Neuronal stem cell (in vitro differentiated cells): ENCODE measurements at regions not wholly inside any gene's neighbourhood (a gene's known extent, or its start where the extent isn't known, plus 50 kb on each side); places are given as distances from the start of the nearest gene placed in this dataset.
A peak's percentile ranks its signal among the peaks of the same experiment; 100 is the strongest.

Experiments
- DNase-seq: peaks from one replicate; pipeline ENCODE4 v3.0.0-alpha.2; 2013; ENCODE audit warnings: low spot score
- H2AFZ ChIP-seq: one replicate; pipeline ENCODE4 v1.6.1; 2013; ENCODE audit warnings: mild to moderate bottlenecking, low read length, inconsistent platforms
- H2AK5ac ChIP-seq: 2 replicates; pipeline ENCODE4 v1.6.1; 2013; ENCODE audit warnings: low read depth, mild to moderate bottlenecking, inconsistent platforms, low read length, moderate library complexity, mixed read lengths
- H2BK120ac ChIP-seq: 2 replicates; pipeline ENCODE4 v1.6.1; 2013; ENCODE audit warnings: low read depth, mild to moderate bottlenecking, inconsistent platforms, low read length, moderate library complexity, mixed read lengths
- H2BK12ac ChIP-seq: one replicate; pipeline ENCODE4 v1.6.1; 2013; ENCODE audit warnings: low read length, inconsistent platforms
- H2BK15ac ChIP-seq: 2 replicates; pipeline ENCODE4 v1.6.1; 2013; ENCODE audit warnings: mild to moderate bottlenecking, low read length, inconsistent platforms, mixed read lengths
- H2BK5ac ChIP-seq: one replicate; pipeline ENCODE4 v1.6.1; 2013; ENCODE audit warnings: inconsistent platforms, mild to moderate bottlenecking, low read length, moderate library complexity
- H3K14ac ChIP-seq: one replicate; pipeline ENCODE4 v1.6.1; 2013; ENCODE audit warnings: low read length, inconsistent platforms
- H3K18ac ChIP-seq: 2 replicates; pipeline ENCODE4 v1.6.1; 2013; ENCODE audit warnings: low read length, inconsistent platforms
- H3K23ac ChIP-seq: 2 replicates; pipeline ENCODE4 v1.6.1; 2013; ENCODE audit warnings: low read depth, mild to moderate bottlenecking, mixed read lengths, low read length, inconsistent platforms; ENCODE audit not compliant: poor library complexity
- H3K27ac ChIP-seq: replicated peaks from 3 replicates; pipeline ENCODE4 v1.5.1; 2013; ENCODE audit warnings: low read length, inconsistent platforms
- H3K27me3 ChIP-seq, 3 experiments: 2 replicates each; pipeline ENCODE4 v1.6.1; 2013; ENCODE audit warnings: low read length in 3 of 3, mild to moderate bottlenecking in 2 of 3, inconsistent platforms in 1 of 3, low read depth in 1 of 3, mixed read lengths in 1 of 3, moderate library complexity in 1 of 3; ENCODE audit not compliant: control insufficient read depth in 3 of 3, insufficient read depth in 3 of 3
- H3K36me3 ChIP-seq, 2 donors: replicated peaks in 1 of 2; 2 replicates each; pipeline ENCODE4 v1.6.1; 2013; ENCODE audit warnings: low read length in 2 of 2; ENCODE audit not compliant: control insufficient read depth in 2 of 2, insufficient read depth in 2 of 2
- H3K4ac ChIP-seq: 2 replicates; pipeline ENCODE4 v1.6.1; 2013; ENCODE audit warnings: inconsistent platforms, mild to moderate bottlenecking, low read length, moderate library complexity
- H3K4me1 ChIP-seq, 2 donors: 1 replicate in 1 of 2; 2 replicates in 1 of 2; pipeline ENCODE4 v1.6.1; 2013; ENCODE audit warnings: low read length in 2 of 2, low read depth in 1 of 2; ENCODE audit not compliant: control insufficient read depth in 2 of 2, insufficient read depth in 1 of 2
- H3K4me2 ChIP-seq: one replicate; pipeline ENCODE4 v1.6.1; 2013; ENCODE audit warnings: mild to moderate bottlenecking, low read length, inconsistent platforms; ENCODE audit not compliant: insufficient read depth, poor library complexity, severe bottlenecking
- H3K4me3 ChIP-seq, 2 donors: 2 replicates each; pipeline ENCODE4 v1.5.1; 2013; ENCODE audit warnings: low read length in 2 of 2, mild to moderate bottlenecking in 2 of 2, inconsistent platforms in 1 of 2, moderate library complexity in 1 of 2
- H3K79me1 ChIP-seq: one replicate; pipeline ENCODE4 v1.6.1; 2013; ENCODE audit warnings: low read depth, mild to moderate bottlenecking, inconsistent platforms, low read length, moderate library complexity
- H3K9ac ChIP-seq: one replicate; pipeline ENCODE4 v1.6.1; 2013; ENCODE audit warnings: mild to moderate bottlenecking, low read depth, low read length, inconsistent platforms; ENCODE audit not compliant: poor library complexity
- H3K9me3 ChIP-seq, 2 donors: replicated peaks in 1 of 2; 2 replicates each; pipeline versions ENCODE3 to v1.6.1; 2013; ENCODE audit warnings: low read length in 2 of 2, mild to moderate bottlenecking in 2 of 2, inconsistent platforms in 1 of 2, low read depth in 1 of 2, mixed read lengths in 1 of 2, moderate library complexity in 1 of 2; ENCODE audit not compliant: control insufficient read depth in 2 of 2, insufficient read depth in 1 of 2
- H4K8ac ChIP-seq: one replicate; pipeline ENCODE4 v1.6.1; 2013; ENCODE audit warnings: low read depth, mild to moderate bottlenecking, inconsistent platforms, low read length, moderate library complexity
- H4K91ac ChIP-seq: one replicate; pipeline ENCODE4 v1.6.1; 2013; ENCODE audit warnings: low read length, low read depth, mild to moderate bottlenecking, inconsistent platforms; ENCODE audit not compliant: poor library complexity
- WGBS, 2 donors: extraction: QIAGEN DNeasy Blood & Tissue Kit; methylation state at CpG; one replicate each; pipeline ENCODE4 v1.1.7; 2013; ENCODE audit warnings: missing lambda C conversion rate in 2 of 2, mixed read lengths in 1 of 2; ENCODE audit not compliant: insufficient read length in 2 of 2, insufficient replicate concordance in 1 of 2; ENCODE audit errors: extremely low coverage in 2 of 2; 5-methylcytosine and 5-hydroxymethylcytosine counted together

DNA sequence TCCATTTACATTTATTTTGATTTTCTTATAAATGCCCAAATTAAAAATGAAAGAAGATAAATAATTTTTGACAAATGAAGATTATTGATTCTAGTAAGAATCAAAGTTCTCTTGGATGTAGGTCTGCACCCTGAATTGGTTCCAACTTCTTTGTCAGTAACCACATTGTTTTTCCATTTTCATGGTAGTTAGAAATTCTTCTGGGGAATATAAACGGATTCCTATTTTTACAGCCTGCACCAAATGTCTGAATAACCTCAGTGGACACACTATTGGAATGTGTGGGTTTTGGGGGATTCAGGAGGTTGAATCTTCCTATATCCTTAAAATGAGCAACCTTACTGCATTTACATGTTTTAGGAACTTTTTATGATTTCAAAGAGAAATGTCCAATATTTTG, 1085.3 kb upstream of the MAP3K7 start:
- no peak overlapping the region for H3K9ac ChIP-seq
- DNase-seq, result no peak
- no peak overlapping the region for H3K14ac ChIP-seq
- H4K91ac ChIP-seq, result no peak overlapping the region
- H2AK5ac ChIP-seq, result no peak overlapping the region
- no CpG with 5 or more reads among the region's 1 CpG for WGBS, 2 donors
- no peak overlapping the region for H3K4me3 ChIP-seq
- no peak overlapping the region for H2BK120ac ChIP-seq
- H3K4ac ChIP-seq, result no peak overlapping the region
- no peak overlapping the region for H3K23ac ChIP-seq
- no peaks in the 10 kb centered on the region for H3K79me1 ChIP-seq
- H3K36me3 ChIP-seq, result no peaks in the 10 kb centered on the region
- H3K4me1 ChIP-seq, result peaks cover 0 to 9% of the 10 kb centered on the region in 2 donors
- no peak overlapping the region for H3K4me2 ChIP-seq
- no peak overlapping the region for H3K27ac ChIP-seq
- H2BK5ac ChIP-seq, result no peak overlapping the region
- H3K27me3 ChIP-seq, result no peaks in the 10 kb centered on the region
- H4K8ac ChIP-seq, result no peak overlapping the region
- no peak overlapping the region for H2BK12ac ChIP-seq
- no peak overlapping the region for H3K18ac ChIP-seq
- H3K9me3 ChIP-seq, result no peaks in the 10 kb centered on the region
- no peak overlapping the region for H2BK15ac ChIP-seq
- no peak overlapping the region for H2AFZ ChIP-seq

DNA sequence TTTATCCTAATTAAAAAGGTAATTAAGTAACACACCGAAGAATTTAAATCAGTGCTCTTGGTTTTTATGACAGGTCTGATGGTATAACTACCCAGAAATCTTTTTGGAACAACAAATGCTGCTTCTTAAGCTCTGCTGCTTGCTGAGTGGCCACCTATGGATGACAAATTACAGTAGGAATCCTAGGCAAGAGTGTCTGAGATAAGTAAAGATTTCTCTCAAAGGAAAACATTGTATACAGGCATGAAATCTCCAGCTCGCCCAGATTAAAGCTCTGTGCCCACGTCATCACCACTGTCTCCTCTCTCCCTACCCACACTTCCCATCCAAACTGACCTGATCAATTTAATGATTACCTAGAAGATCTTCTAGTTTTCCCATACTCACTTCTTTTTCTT, 1083.0 kb upstream of the MAP3K7 start:
- WGBS, 2 donors, result no CpG with 5 or more reads among the region's 3 CpGs
- Histone ChIP-seq H3K14ac (no peak overlapping the region), H3K18ac (no peak overlapping the region), H3K79me1 (no peaks in the 10 kb centered on the region), H4K8ac (no peak overlapping the region), H3K9ac (no peak overlapping the region), H3K27ac (no peak overlapping the region), H3K4me3 (no peak overlapping the region), H3K23ac (no peak overlapping the region), H4K91ac (no peak overlapping the region), H2BK5ac (no peak overlapping the region), H3K36me3 (no peaks in the 10 kb centered on the region), H3K4ac (no peak overlapping the region), H2AK5ac (no peak overlapping the region), H2BK15ac (no peak overlapping the region), H3K4me2 (no peak overlapping the region), H3K9me3 (no peaks in the 10 kb centered on the region), H2BK12ac (no peak overlapping the region), H2AFZ (peak overlapping the region; percentile 59), H3K27me3 (no peaks in the 10 kb centered on the region), H2BK120ac (no peak overlapping the region), H3K4me1 (peaks cover 0 to 3% of the 10 kb centered on the region in 2 donors)
- DNase-seq, result no peak

DNA sequence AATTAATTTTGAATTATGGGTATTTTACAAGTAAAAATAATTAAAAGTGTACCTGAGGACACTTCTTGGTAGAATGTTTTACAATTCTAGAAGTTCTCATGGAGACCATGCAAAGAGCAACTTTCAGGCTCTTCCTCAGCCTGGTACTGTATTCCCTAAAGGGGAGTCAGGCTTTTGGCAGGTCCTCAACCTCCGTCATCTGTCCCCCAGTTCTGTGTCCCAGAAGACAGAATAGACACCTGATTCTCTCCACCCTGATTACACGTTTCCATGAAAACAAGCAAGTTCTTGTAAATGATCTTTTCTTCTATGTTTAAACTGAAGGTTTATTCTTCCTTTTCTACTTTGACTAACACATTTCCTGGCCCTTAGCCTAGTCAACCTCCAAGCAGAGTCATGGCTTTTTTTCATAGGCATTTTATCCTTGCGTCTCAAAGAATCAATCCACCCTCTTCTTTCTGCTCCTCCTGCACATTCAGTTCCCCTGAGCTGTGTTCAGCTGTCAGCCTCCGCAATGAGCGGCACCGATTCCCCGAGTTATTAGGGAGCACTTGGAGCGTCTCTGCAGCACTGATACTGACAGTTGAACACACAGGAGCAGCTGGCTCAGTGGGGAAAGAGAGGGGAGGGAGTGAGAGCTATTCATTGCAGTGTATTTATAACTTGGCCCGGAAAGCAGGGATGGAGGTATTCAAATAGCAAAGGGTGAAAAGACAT, 1082.4 kb upstream of the MAP3K7 start:
- H2BK12ac ChIP-seq, result no peak overlapping the region
- H3K36me3 ChIP-seq, result no peaks in the 10 kb centered on the region
- no CpG with 5 or more reads among the region's 9 CpGs for WGBS, 2 donors
- DNase-seq, result no peak
- H2BK5ac ChIP-seq, result no peak overlapping the region
- H3K79me1 ChIP-seq, result no peaks in the 10 kb centered on the region
- peak overlapping the region; percentile 59 for H2AFZ ChIP-seq
- H3K4me1 ChIP-seq, result peaks cover 0 to 3% of the 10 kb centered on the region in 2 donors
- no peak overlapping the region for H3K18ac ChIP-seq
- no peak overlapping the region for H3K14ac ChIP-seq
- no peak overlapping the region for H3K9ac ChIP-seq
- H2BK15ac ChIP-seq, result no peak overlapping the region
- H2AK5ac ChIP-seq, result no peak overlapping the region
- no peak overlapping the region for H3K4me3 ChIP-seq
- no peak overlapping the region for H3K27ac ChIP-seq
- no peaks in the 10 kb centered on the region for H3K27me3 ChIP-seq
- H3K23ac ChIP-seq, result no peak overlapping the region
- no peak overlapping the region for H3K4ac ChIP-seq
- H3K4me2 ChIP-seq, result no peak overlapping the region
- no peak overlapping the region for H4K91ac ChIP-seq
- H4K8ac ChIP-seq, result no peak overlapping the region
- no peaks in the 10 kb centered on the region for H3K9me3 ChIP-seq
- no peak overlapping the region for H2BK120ac ChIP-seq

DNA sequence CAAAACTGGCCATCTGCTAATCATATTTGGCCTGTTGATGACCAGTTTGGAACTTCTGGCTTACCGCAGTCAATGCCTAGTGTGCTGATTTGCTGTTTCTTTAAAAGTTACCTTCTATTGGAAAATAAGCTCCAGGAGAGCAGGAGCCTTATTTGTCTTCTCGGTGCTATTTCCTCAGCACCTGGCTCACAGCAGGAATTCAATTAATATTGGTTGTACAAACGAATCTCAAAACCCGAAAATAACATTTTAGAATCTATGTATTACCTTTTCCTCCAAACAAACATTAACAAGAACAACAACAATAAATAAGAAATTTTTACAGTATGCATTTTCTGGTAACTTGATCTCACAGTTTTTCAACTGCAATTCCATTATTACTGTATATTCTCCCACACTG, 1080.7 kb upstream of the MAP3K7 start:
- H2BK120ac ChIP-seq, result no peak overlapping the region
- no peaks in the 10 kb centered on the region for H3K36me3 ChIP-seq
- H2BK12ac ChIP-seq, result no peak overlapping the region
- no peaks in the 10 kb centered on the region for H3K9me3 ChIP-seq
- H3K27ac ChIP-seq, result no peak overlapping the region
- H3K4me1 ChIP-seq, result no peaks in the 10 kb centered on the region
- no peak overlapping the region for H3K4ac ChIP-seq
- H3K4me2 ChIP-seq, result no peak overlapping the region
- peaks cover 3% of the 10 kb centered on the region for H3K79me1 ChIP-seq
- H2AFZ ChIP-seq, result no peak overlapping the region
- H3K23ac ChIP-seq, result no peak overlapping the region
- DNase-seq, result no peak
- H3K4me3 ChIP-seq, result no peak overlapping the region
- no peaks in the 10 kb centered on the region for H3K27me3 ChIP-seq
- H3K18ac ChIP-seq, result no peak overlapping the region
- H2BK5ac ChIP-seq, result no peak overlapping the region
- H2BK15ac ChIP-seq, result no peak overlapping the region
- no peak overlapping the region for H2AK5ac ChIP-seq
- 100% methylated on average over 2 of the region's 4 CpGs; no CpG with 5 or more reads in 1 of the 2 donors for WGBS, 2 donors
- no peak overlapping the region for H4K8ac ChIP-seq
- H4K91ac ChIP-seq, result no peak overlapping the region
- H3K9ac ChIP-seq, result no peak overlapping the region
- no peak overlapping the region for H3K14ac ChIP-seq
